Heart left ventricle (tissue), 16 donors: ENCODE measurements at regions not wholly inside any gene's neighbourhood (a gene's known extent, or its start where the extent isn't known, plus 50 kb on each side); places are given as distances from the start of the nearest gene placed in this dataset.
"Not testable (repeated sequence)": the region's sequence is repeated elsewhere in the genome, so short reads cannot be mapped to it uniquely, and the experiment has no call there.

Experiments used
- ATAC-seq, 4 donors: fragments of 200-7000 bp; cut with Tn5 transposase; one replicate each; pipeline ENCODE4 v1.9.1; 2020 to 2022; ENCODE audit warnings: moderate library complexity in 4 of 4, mild to moderate bottlenecking in 3 of 4, moderate number of reproducible peaks in 1 of 4
- DNase-seq, 5 donors: peaks; one replicate each; pipeline ENCODE4 v3.0.0-alpha.2; 2020
- H3K27ac ChIP-seq, 12 donors: fragments of 200-600 bp; sonication (generic) in 4 of 12; one replicate each; pipeline versions ENCODE4 v1.5.0 to v1.8.0; 2016 to 2022; ENCODE audit warnings: mild to moderate bottlenecking in 2 of 12
- H3K27me3 ChIP-seq, 9 donors: fragments of 200-600 bp; sonication (generic) in 2 of 9; one replicate each; pipeline versions ENCODE4 v1.5.1 to v1.8.0; 2016 to 2022; ENCODE audit warnings: mild to moderate bottlenecking in 3 of 9
- H3K36me3 ChIP-seq, 9 donors: fragments of 200-600 bp; sonication (generic) in 2 of 9; one replicate each; pipeline versions ENCODE4 v1.5.0 to v1.8.0; 2018 to 2022; ENCODE audit warnings: mild to moderate bottlenecking in 2 of 9
- H3K4me1 ChIP-seq, 12 donors: fragments of 200-600 bp; sonication (generic) in 4 of 12; one replicate each; pipeline versions ENCODE4 v1.5.0 to v1.8.0; 2016 to 2022; ENCODE audit warnings: mild to moderate bottlenecking in 3 of 12
- H3K4me3 ChIP-seq, 12 donors: fragments of 200-600 bp; sonication (generic) in 4 of 12; one replicate each; pipeline versions ENCODE4 v1.5.0 to v1.8.0; 2017 to 2022; ENCODE audit warnings: mild to moderate bottlenecking in 9 of 12, moderate library complexity in 4 of 12
- H3K9me3 ChIP-seq, 12 donors: fragments of 200-600 bp; sonication (generic) in 4 of 12; one replicate each; pipeline versions ENCODE4 v1.5.0 to v1.8.0; 2016 to 2022; ENCODE audit warnings: mild to moderate bottlenecking in 1 of 12
- CTCF ChIP-seq, 12 donors: fragments of 200-600 bp; sonication (generic) in 4 of 12; IDR thresholded peaks; one replicate each; pipeline versions ENCODE4 v1.5.0 to v1.8.0; 2018 to 2022; ENCODE audit warnings: antibody characterized with exemption in 12 of 12, mild to moderate bottlenecking in 5 of 12
- POLR2A ChIP-seq, 2 donors: fragments of 450-650 bp; IDR thresholded peaks; one replicate each; pipeline ENCODE4 v1.6.1; 2017; ENCODE audit warnings: antibody characterized with exemption in 2 of 2, mild to moderate bottlenecking in 2 of 2, moderate library complexity in 2 of 2
- WGBS, 4 donors: extraction: QIAGEN DNeasy Blood & Tissue Kit in 2 of 4; methylation state at CpG; one replicate each; pipeline versions ENCODE4 v1.1.5 to v1.1.7; 2013 to 2018; 5-methylcytosine and 5-hydroxymethylcytosine counted together
- intact Hi-C, 10 donors: fragments of 100-400 bp; cut with DNase I; formaldehyde crosslinking; loops; one replicate each; pipeline versions ENCODE4 v1.11.1 to v1.14.2; 2022
- donor health status: ischemic (EF 13 %, LVEDD 7.1; RV severe dilation, severe dysfunction).
- donor health status: healthy with polysubstance abuse.
- donor health status: DM: no; HTN: yes; CAD: no.
- donor health status: DM: no; HTN: no; CAD: no.
- donor health status: ischemic (EF 25% LVEDD 6.9; RV normal size, moderate dysfunction).
- donor health status: ischemic (EF 25% LVEDD 5.7; RV mildly dilated, moderate dysfunction).
- donor health status: healthy.
- donor health status: DM: yes; HTN: yes; CAD: no.
- donor health status: ischemic (EF 35%, LVEDD 5.7; RV mildly dilated, moderate dysfunction).
- donor health status: nonischemic (EF 11% LVEDD 7.7; RV severe dilation, severe dysfunction).
- donor health status: DM: yes; HTN: yes; CAD: no.
- donor health status: PGD.
- donor health status: ischemic (EF 29% LVEDD 5.4; RV normal size, mild dysfunction).
- donor health status: nonischemic (EF 23%, LVEDD 6.1; RV moderate dilation, normal function).

- DNase-seq = no peak
- 81 to 85% (median 82%) methylated on average over 2 of the region's 2 CpGs for WGBS, 4 donors
Observed at GRCh38 chr17:52442350-52442749, 283.8 kb upstream of the CA10 start.

GRCh38 chr17:52420555-52421078 is 262.1 kb upstream of the CA10 start:
- Histone ChIP-seq H3K9me3 (peaks cover 0 to 13% (median 0%) of the 10 kb centered on the region in 12 donors), H3K27me3 (no peaks in the 10 kb centered on the region), H3K27ac (no peak overlapping the region), H3K36me3 (no peaks in the 10 kb centered on the region), H3K4me3 (no peak overlapping the region), H3K4me1 (no peaks in the 10 kb centered on the region)
- WGBS, 4 donors = 65 to 73% (median 68%) methylated on average over 2 of the region's 2 CpGs
- DNase-seq = no peak
- intact Hi-C loops = no loop called here
- TF ChIP-seq CTCF (IDR thresholded peaks at IDR 0.05) = no peak
- ATAC-seq = no peak

More at GRCh38 chr17:52442350-52442749, 283.8 kb upstream of the CA10 start:
- Histone ChIP-seq H3K27ac (no peak overlapping the region), H3K4me1 (no peaks in the 10 kb centered on the region), H3K27me3 (no peaks in the 10 kb centered on the region), H3K36me3 (no peaks in the 10 kb centered on the region), H3K9me3 (peaks cover 0 to 12% (median 0%) of the 10 kb centered on the region in 12 donors), H3K4me3 (no peak overlapping the region)
- no peak for ATAC-seq
- no peak for TF ChIP-seq CTCF (IDR thresholded peaks at IDR 0.05)
- TF ChIP-seq POLR2A (IDR thresholded peaks at IDR 0.05) = no peak
- intact Hi-C loops = no loop called here

- ATAC-seq (no peak), DNase-seq (no peak)
- TF ChIP-seq POLR2A (IDR thresholded peaks at IDR 0.05) (no peak), CTCF (IDR thresholded peaks at IDR 0.05) (no peak)
- 41 to 53% (median 49%) methylated on average over 3 of the region's 3 CpGs for WGBS, 4 donors
- Histone ChIP-seq H3K4me1 (no peaks in the 10 kb centered on the region), H3K27ac (no peak overlapping the region), H3K4me3 (no peak overlapping the region), H3K27me3 (no peaks in the 10 kb centered on the region), H3K9me3 (peaks cover 0 to 8% (median 0%) of the 10 kb centered on the region in 12 donors), H3K36me3 (no peaks in the 10 kb centered on the region)
- intact Hi-C loops = no loop called here
Observed at GRCh38 chr17:52419229-52419641, 260.7 kb upstream of the CA10 start.

GRCh38 chr17:52410781-52411180 is 252.3 kb upstream of the CA10 start:
- Histone ChIP-seq H3K27me3 (no peaks in the 10 kb centered on the region), H3K9me3 (peaks cover 0 to 4% (median 0%) of the 10 kb centered on the region in 12 donors), H3K27ac (no peak overlapping the region), H3K4me3 (no peak overlapping the region), H3K36me3 (no peaks in the 10 kb centered on the region), H3K4me1 (no peaks in the 10 kb centered on the region)
- ATAC-seq (no peak), DNase-seq (no peak)
- intact Hi-C loops = no loop called here
- TF ChIP-seq POLR2A (IDR thresholded peaks at IDR 0.05) = no peak
- no peak for TF ChIP-seq CTCF (IDR thresholded peaks at IDR 0.05)
- 23 to 50% (median 38%) methylated on average over 1 of the region's 1 CpG for WGBS, 4 donors

- H3K27ac ChIP-seq, H3K9me3 ChIP-seq, DNase-seq, H3K27me3 ChIP-seq, H3K36me3 ChIP-seq, H3K4me3 ChIP-seq, H3K4me1 ChIP-seq, intact Hi-C loops, ATAC-seq: not testable (repeated sequence)
- WGBS, 4 donors = 68 to 92% (median 81%) methylated on average over 1 to 15 of the region's 15 CpGs
Observed at GRCh38 chr17:52409222-52409621, 250.7 kb upstream of the CA10 start.
